ENCODE measurements at regions not wholly inside any gene's neighbourhood (a gene's known extent, or its start where the extent isn't known, plus 50 kb on each side); places are given as distances from the start of the nearest gene placed in this dataset.

- no peak overlapping the region for H3K4me3 ChIP-seq
- DNase-seq, result no peak
- no peaks in the 10 kb centered on the region for H3K36me3 ChIP-seq
- intact Hi-C loops (cut with micrococcal nuclease), result no loop called here
- H3K27me3 ChIP-seq (ENCODE audit: low read depth), result no peaks in the 10 kb centered on the region
- H3K27ac ChIP-seq (replicated peaks), result no peak overlapping the region
- H3K4me1 ChIP-seq, result no peaks in the 10 kb centered on the region
- H3K9me3 ChIP-seq (replicated peaks), result no peaks in the 10 kb centered on the region
- no peak for TF ChIP-seq CTCF (IDR thresholded peaks at IDR 0.05; ENCODE audit: borderline replicate concordance)
Observed at GRCh38 chr3:74074700-74075099, 450.0 kb upstream of the PDZRN3 start.

GRCh38 chr3:74067296-74067695 is 442.6 kb upstream of the PDZRN3 start:
- intact Hi-C loops (cut with micrococcal nuclease), result no loop called here
- H3K27ac ChIP-seq (replicated peaks), result no peak overlapping the region
- DNase-seq, result no peak
- peak; percentile 25 for TF ChIP-seq CTCF (IDR thresholded peaks at IDR 0.05; ENCODE audit: borderline replicate concordance)
- no peaks in the 10 kb centered on the region for H3K27me3 ChIP-seq (ENCODE audit: low read depth)
- H3K4me1 ChIP-seq, result peaks cover 15% of the 10 kb centered on the region
- no peaks in the 10 kb centered on the region for H3K9me3 ChIP-seq (replicated peaks)
- H3K4me3 ChIP-seq, result no peak overlapping the region
- no peaks in the 10 kb centered on the region for H3K36me3 ChIP-seq

- no peak for DNase-seq
- H3K36me3 ChIP-seq, result no peaks in the 10 kb centered on the region
- no peak for TF ChIP-seq CTCF (IDR thresholded peaks at IDR 0.05; ENCODE audit: borderline replicate concordance)
- no peak overlapping the region for H3K4me3 ChIP-seq
- H3K4me1 ChIP-seq, result peaks cover 15% of the 10 kb centered on the region
- H3K27ac ChIP-seq (replicated peaks), result no peak overlapping the region
- intact Hi-C loops (cut with micrococcal nuclease), result no loop called here
- no peaks in the 10 kb centered on the region for H3K27me3 ChIP-seq (ENCODE audit: low read depth)
- no peaks in the 10 kb centered on the region for H3K9me3 ChIP-seq (replicated peaks)
Observed at GRCh38 chr3:74066456-74066855, 441.7 kb upstream of the PDZRN3 start.

GRCh38 chr3:74059923-74060600 is 435.3 kb upstream of the PDZRN3 start:
- no peaks in the 10 kb centered on the region for H3K4me1 ChIP-seq
- no peak overlapping the region for H3K4me3 ChIP-seq
- intact Hi-C loops (cut with micrococcal nuclease), result no loop called here
- TF ChIP-seq CTCF (IDR thresholded peaks at IDR 0.05; ENCODE audit: borderline replicate concordance), result no peak
- no peaks in the 10 kb centered on the region for H3K27me3 ChIP-seq (ENCODE audit: low read depth)
- H3K36me3 ChIP-seq, result no peaks in the 10 kb centered on the region
- H3K9me3 ChIP-seq (replicated peaks), result no peaks in the 10 kb centered on the region
- no peak overlapping the region for H3K27ac ChIP-seq (replicated peaks)
- DNase-seq, result no peak

GRCh38 chr3:74059301-74059922 is 434.7 kb upstream of the PDZRN3 start:
- Histone ChIP-seq H3K36me3 (no peaks in the 10 kb centered on the region), H3K27me3 (ENCODE audit: low read depth) (no peaks in the 10 kb centered on the region), H3K9me3 (replicated peaks) (no peaks in the 10 kb centered on the region), H3K4me1 (no peaks in the 10 kb centered on the region), H3K4me3 (no peak overlapping the region), H3K27ac (replicated peaks) (no peak overlapping the region)
- DNase-seq, result no peak
- no peak for TF ChIP-seq CTCF (IDR thresholded peaks at IDR 0.05; ENCODE audit: borderline replicate concordance)
- intact Hi-C loops (cut with micrococcal nuclease), result no loop called here

Data from left ventricle myocardium inferior (tissue), 1 donor.